K562 (cell line): ENCODE measurements at regions not wholly inside any gene's neighbourhood (a gene's known extent, or its start where the extent isn't known, plus 50 kb on each side); places are given as distances from the start of the nearest gene placed in this dataset.

ENCODE experiments used
- ATF3 ChIP-seq, 2 experiments: fragments of 450-650 bp in 1 of 2; sonication (generic) in 1 of 2; formaldehyde crosslinking in 1 of 2; IDR thresholded peaks in 1 of 2; conservative IDR thresholded peaks in 1 of 2; 2 replicates each; pipeline versions ENCODE4 v1.6.1 to v1.8.1; 2016 to 2023; ENCODE audit warnings: mild to moderate bottlenecking in 2 of 2, moderate library complexity in 2 of 2, inconsistent platforms in 1 of 2, missing genetic modification reagents in 1 of 2
- CCAR2 ChIP-seq: fragments of 200-400 bp; formaldehyde crosslinking; IDR thresholded peaks from 2 replicates; pipeline ENCODE4 v1.6.1; 2017; ENCODE audit warnings: mild to moderate bottlenecking, low read depth, low read length
- FOXK1 ChIP-seq: sonication (generic); formaldehyde crosslinking; IDR thresholded peaks from 2 replicates; pipeline ENCODE4 v1.8.0; 2022; ENCODE audit warnings: missing genetic modification reagents, mild to moderate bottlenecking, borderline replicate concordance
- GABPB2 ChIP-seq: fragments of 250-450 bp; sonication (Bioruptor Pico); conservative IDR thresholded peaks from 2 replicates; pipeline ENCODE4 v1.5.1; 2021; ENCODE audit warnings: mild to moderate bottlenecking
- MNT ChIP-seq, 2 experiments: fragments of 450-650 bp; conservative IDR thresholded peaks; 2 replicates each; pipeline ENCODE4 v1.6.1; 2017; ENCODE audit warnings: mild to moderate bottlenecking in 2 of 2, moderate library complexity in 2 of 2
- MXI1 ChIP-seq: IDR thresholded peaks from 2 replicates; pipeline ENCODE4 v1.6.1; 2011; ENCODE audit warnings: low read depth, mild to moderate bottlenecking, improper control_type of control experiment, low read length
- PBX2 ChIP-seq, 2 experiments: IDR thresholded peaks in 1 of 2; conservative IDR thresholded peaks in 1 of 2; 2 replicates each; pipeline ENCODE4 v1.6.1; 2016; ENCODE audit warnings: low read depth in 2 of 2, mild to moderate bottlenecking in 1 of 2, missing compliant biosample characterization in 1 of 2, missing genetic modification characterization in 1 of 2, moderate library complexity in 1 of 2
- SIN3A ChIP-seq, 2 experiments: fragments of 150-350 bp in 1 of 2; IDR thresholded peaks; 2 replicates each; pipeline ENCODE4 v1.6.1; 2011 to 2016; ENCODE audit warnings: borderline replicate concordance in 2 of 2, low read depth in 2 of 2, low read length in 2 of 2, mild to moderate bottlenecking in 2 of 2, moderate library complexity in 2 of 2; ENCODE audit not compliant: control insufficient read depth in 1 of 2
- TFAP4 ChIP-seq: sonication (generic); formaldehyde crosslinking; IDR thresholded peaks from 2 replicates; pipeline ENCODE4 v1.8.0; 2022; ENCODE audit warnings: missing genetic modification reagents, mild to moderate bottlenecking, moderate library complexity, borderline replicate concordance
- ZMIZ1 ChIP-seq, 2 experiments: fragments of 150-350 bp in 1 of 2; IDR thresholded peaks; 2 replicates each; pipeline ENCODE4 v1.6.1; 2012 to 2016; ENCODE audit warnings: low read depth in 2 of 2, low read length in 2 of 2, mild to moderate bottlenecking in 1 of 2, moderate library complexity in 1 of 2
- ZNF316 ChIP-seq: fragments of 450-650 bp; IDR thresholded peaks from 2 replicates; pipeline ENCODE4 v1.6.1; 2016
- ZNF740 ChIP-seq, 3 experiments: fragments of 200-800 bp in 1 of 3; sonication (Bioruptor generic) in 1 of 3; sonication (generic) in 1 of 3; formaldehyde crosslinking in 1 of 3; IDR thresholded peaks; 2 replicates each; pipeline versions ENCODE4 v1.6.1 to v1.8.0; 2016 to 2022; ENCODE audit warnings: mild to moderate bottlenecking in 2 of 3, missing compliant biosample characterization in 2 of 3, missing genetic modification characterization in 2 of 3, missing genetic modification reagents in 1 of 3

GRCh38 chr16:85390511-85391174 lies 222.5 kb upstream of the GSE1 start (continued):
- TF ChIP-seq ATF3 (IDR thresholded peaks at IDR 0.05) (peak; percentile 86), ATF3 (CRISPR knock-in tag; conservative IDR thresholded peaks at IDR 0.05) (0 out of 2 replicates have a peak, but pooled peaks have one; percentile 19), CCAR2 (no peak), PBX2 (CRISPR knock-in tag; IDR thresholded peaks at IDR 0.05; ENCODE audit: low read depth) (no peak), PBX2 (tag; conservative IDR thresholded peaks at IDR 0.05; ENCODE audit: low read depth) (peak; percentile 68), GABPB2 (CRISPR knock-in tag) (no peak), SIN3A (IDR thresholded peaks at IDR 0.05; ENCODE audit: borderline replicate concordance in 2 of 2, control insufficient read depth in 1 of 2, low read depth in 2 of 2, low read length in 2 of 2) (peak in 1 of 2 experiments; percentile 40; a peak in 1 of 4 replicates), MXI1 (0 out of 2 replicates have a peak, but pooled peaks have one; percentile 7), MNT (conservative IDR thresholded peaks at IDR 0.05) (peak in 1 of 2 experiments; percentile 82; a peak in 2 of 4 replicates), ZNF316 (peak; percentile 70), ZMIZ1 (IDR thresholded peaks at IDR 0.05; ENCODE audit: low read depth in 2 of 2, low read length in 2 of 2) (0 out of 4 replicates have a peak, but pooled peaks of 1 of the 2 experiments have one; percentile 23), ZNF740 (CRISPR knock-in tag; IDR thresholded peaks at IDR 0.05) (no peak), ZNF740 (tag; IDR thresholded peaks at IDR 0.05) (peak in 1 of 2 experiments; percentile 66; a peak in 2 of 4 replicates), TFAP4 (CRISPR knock-in tag) (peak; percentile 86), FOXK1 (no peak)
